ENCODE measurements at regions not wholly inside any gene's neighbourhood (a gene's known extent, or its start where the extent isn't known, plus 50 kb on each side); places are given as distances from the start of the nearest gene placed in this dataset.
"Not testable (repeated sequence)": the region's sequence is repeated elsewhere in the genome, so short reads cannot be mapped to it uniquely, and the experiment has no call there.

GRCh38 chr13:54706336-54706735, 1677.7 kb downstream of the OLFM4 start:
- TF ChIP-seq, protein P1, sequence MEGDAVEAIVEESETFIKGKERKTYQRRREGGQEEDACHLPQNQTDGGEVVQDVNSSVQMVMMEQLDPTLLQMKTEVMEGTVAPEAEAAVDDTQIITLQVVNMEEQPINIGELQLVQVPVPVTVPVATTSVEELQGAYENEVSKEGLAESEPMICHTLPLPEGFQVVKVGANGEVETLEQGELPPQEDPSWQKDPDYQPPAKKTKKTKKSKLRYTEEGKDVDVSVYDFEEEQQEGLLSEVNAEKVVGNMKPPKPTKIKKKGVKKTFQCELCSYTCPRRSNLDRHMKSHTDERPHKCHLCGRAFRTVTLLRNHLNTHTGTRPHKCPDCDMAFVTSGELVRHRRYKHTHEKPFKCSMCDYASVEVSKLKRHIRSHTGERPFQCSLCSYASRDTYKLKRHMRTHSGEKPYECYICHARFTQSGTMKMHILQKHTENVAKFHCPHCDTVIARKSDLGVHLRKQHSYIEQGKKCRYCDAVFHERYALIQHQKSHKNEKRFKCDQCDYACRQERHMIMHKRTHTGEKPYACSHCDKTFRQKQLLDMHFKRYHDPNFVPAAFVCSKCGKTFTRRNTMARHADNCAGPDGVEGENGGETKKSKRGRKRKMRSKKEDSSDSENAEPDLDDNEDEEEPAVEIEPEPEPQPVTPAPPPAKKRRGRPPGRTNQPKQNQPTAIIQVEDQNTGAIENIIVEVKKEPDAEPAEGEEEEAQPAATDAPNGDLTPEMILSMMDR (IDR thresholded peaks at IDR 0.05): no peak
- TF ChIP-seq POLR2A (IDR thresholded peaks at IDR 0.05): no peak
- no peaks in the 10 kb centered on the region for H3K4me1 ChIP-seq (replicated peaks in 1 of 2)
- DNase-seq: no peak
- no peak overlapping the region for H3K27ac ChIP-seq
- no peaks in the 10 kb centered on the region for H3K36me3 ChIP-seq (replicated peaks in 1 of 2)
- intact Hi-C loops (cut with DNase I): no loop called here
- no peaks in the 10 kb centered on the region for H3K9me3 ChIP-seq (replicated peaks in 1 of 3)
- WGBS, 4 donors: 86 to 93% (median 88%) methylated on average over 3 of the region's 3 CpGs
- H3K4me3 ChIP-seq: no peak overlapping the region
- no peaks in the 10 kb centered on the region for H3K27me3 ChIP-seq

DNA sequence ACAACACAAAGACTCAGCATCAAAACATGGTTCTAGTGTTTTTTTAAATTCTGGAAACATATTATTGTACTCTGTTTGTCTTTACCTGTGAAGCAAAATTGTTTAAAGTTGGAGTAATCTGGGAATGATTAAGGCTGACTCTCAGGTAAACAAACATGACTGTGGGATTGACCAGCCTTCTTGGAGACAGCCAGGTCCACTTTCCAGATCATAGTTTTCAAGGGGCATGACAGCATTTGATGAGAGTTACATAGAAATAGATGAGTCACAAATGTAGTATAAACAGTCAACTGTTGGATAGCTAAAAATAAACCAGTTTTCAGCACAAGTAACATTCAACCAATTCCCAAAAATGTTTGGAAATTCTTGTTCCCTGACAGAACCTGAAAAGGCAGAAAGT, 1680.9 kb downstream of the OLFM4 start:
- no peaks in the 10 kb centered on the region for H3K4me1 ChIP-seq (replicated peaks in 1 of 2)
- no peak overlapping the region for H3K4me3 ChIP-seq
- H3K27ac ChIP-seq: no peak overlapping the region
- H3K9me3 ChIP-seq (replicated peaks in 1 of 3): no peaks in the 10 kb centered on the region
- intact Hi-C loops (cut with DNase I): no loop called here
- H3K27me3 ChIP-seq: no peaks in the 10 kb centered on the region
- H3K36me3 ChIP-seq (replicated peaks in 1 of 2): no peaks in the 10 kb centered on the region
- TF ChIP-seq, protein P1 (IDR thresholded peaks at IDR 0.05): no peak
- no peak for TF ChIP-seq POLR2A (IDR thresholded peaks at IDR 0.05)
- no peak for DNase-seq

DNA sequence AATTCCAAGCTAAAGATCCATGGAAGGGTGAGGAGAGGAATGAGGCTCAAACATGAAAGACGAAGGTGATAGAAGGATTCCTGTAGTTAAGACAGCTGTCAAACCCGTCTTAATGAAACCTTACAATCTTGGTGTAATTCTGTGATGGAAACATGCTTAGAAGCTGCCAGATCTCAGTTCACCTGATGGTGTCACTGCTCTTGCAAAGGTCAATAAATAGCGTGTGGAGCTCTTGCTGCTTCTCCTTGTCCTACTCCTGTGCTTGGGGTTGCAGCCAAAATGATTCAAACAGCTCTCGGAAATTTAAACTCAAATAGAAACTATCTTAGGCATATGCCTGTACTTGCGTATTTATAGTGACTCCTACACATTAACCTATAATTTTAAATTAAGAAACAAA, 1705.0 kb downstream of the OLFM4 start:
- WGBS, 4 donors: 52 to 66% (median 57%) methylated on average over 5 of the region's 5 CpGs
- H3K4me1 ChIP-seq (replicated peaks in 1 of 2): no peaks in the 10 kb centered on the region
- intact Hi-C loops (cut with DNase I): no loop called here
- TF ChIP-seq, protein P1 (IDR thresholded peaks at IDR 0.05): no peak
- TF ChIP-seq POLR2A (IDR thresholded peaks at IDR 0.05): no peak
- no peak for DNase-seq
- H3K36me3 ChIP-seq (replicated peaks in 1 of 2): no peaks in the 10 kb centered on the region
- no peak overlapping the region for H3K4me3 ChIP-seq
- H3K9me3 ChIP-seq (replicated peaks in 1 of 3): no peaks in the 10 kb centered on the region
- no peak overlapping the region for H3K27ac ChIP-seq
- H3K27me3 ChIP-seq: no peaks in the 10 kb centered on the region

GRCh38 chr13:54737211-54737610, 1708.6 kb downstream of the OLFM4 start:
- intact Hi-C loops (cut with DNase I); DNase-seq; H3K4me1 ChIP-seq (replicated peaks in 1 of 2); H3K4me3 ChIP-seq; H3K27me3 ChIP-seq; H3K9me3 ChIP-seq (replicated peaks in 1 of 3); H3K27ac ChIP-seq; H3K36me3 ChIP-seq (replicated peaks in 1 of 2): not testable (repeated sequence)
- 88 to 92% (median 89%) methylated on average over 14 to 20 of the region's 21 CpGs; no CpG with 5 or more reads in 1 of the 4 donors for WGBS, 4 donors

GRCh38 chr13:54742984-54743383, 1714.4 kb downstream of the OLFM4 start:
- H3K4me3 ChIP-seq: no peak overlapping the region
- H3K27me3 ChIP-seq: no peaks in the 10 kb centered on the region
- no peak for DNase-seq
- H3K9me3 ChIP-seq (replicated peaks in 1 of 3): no peaks in the 10 kb centered on the region
- intact Hi-C loops (cut with DNase I): no loop called here
- no peaks in the 10 kb centered on the region for H3K36me3 ChIP-seq (replicated peaks in 1 of 2)
- H3K4me1 ChIP-seq (replicated peaks in 1 of 2): no peaks in the 10 kb centered on the region
- TF ChIP-seq, protein P1 (IDR thresholded peaks at IDR 0.05): no peak
- no peak for TF ChIP-seq POLR2A (IDR thresholded peaks at IDR 0.05)
- no peak overlapping the region for H3K27ac ChIP-seq
